ENCODE measurements at regions not wholly inside any gene's neighbourhood (a gene's known extent, or its start where the extent isn't known, plus 50 kb on each side); places are given as distances from the start of the nearest gene placed in this dataset.
A peak's percentile ranks its signal among the peaks of the same experiment; 100 is the strongest.

- no peaks in the 10 kb centered on the region for H4K20me1 ChIP-seq (ENCODE audit: insufficient read depth)
- DNase-seq: no peak
- peak overlapping the region; percentile 19 to 83; a peak in 3 of 4 replicates for H3K27ac ChIP-seq (ENCODE audit: low read depth in 2 of 2, low read length in 1 of 2)
- H3F3A ChIP-seq (replicated peaks; ENCODE audit: insufficient read depth): peaks cover 8% of the 10 kb centered on the region
- H3K9me3 ChIP-seq: no peaks in the 10 kb centered on the region
- TF ChIP-seq PBX3 (IDR thresholded peaks at IDR 0.05) (peak; percentile 81), RCOR1 (IDR thresholded peaks at IDR 0.05; ENCODE audit: low read length) (no peak), RAD21 (IDR thresholded peaks at IDR 0.05; ENCODE audit: low read length) (no peak), RXRA (IDR thresholded peaks at IDR 0.05; ENCODE audit: borderline replicate concordance, low read depth) (peak; percentile 30; the same call in 1 of the 2 replicates), EP300 (IDR thresholded peaks at IDR 0.05; ENCODE audit: borderline replicate concordance in 1 of 2, low read depth in 1 of 2, low read length in 1 of 2) (peak in 1 of 2 experiments; percentile 33; a peak in 1 of 4 replicates), JUND (IDR thresholded peaks at IDR 0.05) (peak; percentile 59), MEF2A (IDR thresholded peaks at IDR 0.05; ENCODE audit: borderline replicate concordance, low read depth) (no peak), POLR2AphosphoS5 (IDR thresholded peaks at IDR 0.05; ENCODE audit: low read depth, low read length) (no peak), GATA2 (CRISPR knock-in tag; IDR thresholded peaks at IDR 0.05) (no peak), TCF12 (IDR thresholded peaks at IDR 0.05) (peak; percentile 39; the same call in 1 of the 2 replicates), ELF1 (IDR thresholded peaks at IDR 0.05) (no peak), FOSL2 (IDR thresholded peaks at IDR 0.05; ENCODE audit: borderline replicate concordance, low read depth) (peak; percentile 66; the same call in 1 of the 2 replicates), USF2 (IDR thresholded peaks at IDR 0.05; ENCODE audit: borderline replicate concordance, low read depth, low read length) (no peak), REST (IDR thresholded peaks at IDR 0.05; ENCODE audit: low read depth, low read length) (no peak), GABPA (IDR thresholded peaks at IDR 0.05; ENCODE audit: low read depth) (no peak), MAX (IDR thresholded peaks at IDR 0.05; ENCODE audit: low read depth) (no peak), CHD2 (IDR thresholded peaks at IDR 0.05; ENCODE audit: low read length, partially characterized antibody) (no peak), ZBTB33 (IDR thresholded peaks at IDR 0.05; ENCODE audit: borderline replicate concordance, low read depth) (0 out of 2 replicates have a peak, but pooled peaks have one; percentile 11), SMC3 (IDR thresholded peaks at IDR 0.05; ENCODE audit: low read depth, low read length) (no peak)
- H3K4me2 ChIP-seq: peak overlapping the region; percentile 8; the same call in 1 of the 2 replicates
- H3K9ac ChIP-seq: peak overlapping the region; percentile 22; the same call in 1 of the 2 replicates
- H3K27me3 ChIP-seq (ENCODE audit: insufficient read depth): no peaks in the 10 kb centered on the region
- WGBS (ENCODE audit: low lambda C conversion rate): 43% methylated on average over 8 of the region's 8 CpGs
- ChIA-PET CTCF (interaction anchor here (0.6 kb wide), 1 partner anchor 109 kb away, joined by 3 read pairs; no protein-coding TSS in a partner anchor), POLR2A (no interaction called here)
- peaks cover 13 to 14% of the 10 kb centered on the region in 2 experiments; a peak in 3 of 4 replicates for H3K4me1 ChIP-seq (ENCODE audit: control insufficient read depth in 1 of 2, insufficient read depth in 2 of 2, low read depth in 1 of 2, low read length in 1 of 2)
- H3K9me2 ChIP-seq: no peaks in the 10 kb centered on the region
- H3K79me2 ChIP-seq (ENCODE audit: insufficient read depth): no peaks in the 10 kb centered on the region
- H2AFZ ChIP-seq (ENCODE audit: low read depth): no peak overlapping the region
- no peak overlapping the region for H3K4me3 ChIP-seq (ENCODE audit: low read depth in 2 of 2, low read length in 1 of 2)
- no peaks in the 10 kb centered on the region for H3K36me3 ChIP-seq (replicated peaks in 1 of 2; ENCODE audit: control insufficient read depth in 1 of 2, insufficient read depth in 2 of 2, low read length in 1 of 2)
These were observed 77.4 kb downstream of the DISP1 start for GRCh38 chr1:222892137-222892769.
